H1 (cell line): ENCODE measurements at regions not wholly inside any gene's neighbourhood (a gene's known extent, or its start where the extent isn't known, plus 50 kb on each side); places are given as distances from the start of the nearest gene placed in this dataset.

Experiments
- CTCF ChIA-PET: fragments of 300-600 bp; sonication (Branson Sonifier 250); formaldehyde crosslinking; loops from one replicate; lab custom pipeline; 2021; ENCODE audit not compliant: partially characterized antibody; lab: Charles Lee
- POLR2A ChIA-PET: fragments of 300-600 bp; sonication (Branson Sonifier 250); formaldehyde crosslinking; loops from one replicate; lab custom pipeline; 2021; ENCODE audit warnings: inconsistent platforms; ENCODE audit not compliant: partially characterized antibody; lab: Charles Lee
- DNase-seq, 2 experiments: peaks; one replicate each; pipeline versions ENCODE4 v3.0.0 to v3.0.0-alpha.2; 2010 to 2022; ENCODE audit warnings: low spot score in 2 of 2, low read depth in 1 of 2, mixed read lengths in 1 of 2
- FAIRE-seq: peaks from 2 replicates; lab custom pipeline; 2011; peaks lifted over from hg19 to GRCh38; lab: Jason Lieb, UNC
- H2AFZ ChIP-seq: 2 replicates; pipeline ENCODE4 v1.8.1; 2012; ENCODE audit warnings: low read length, inconsistent platforms
- H2AK5ac ChIP-seq: 2 replicates; pipeline ENCODE4 v1.6.1; 2013; ENCODE audit warnings: low read depth, low read length
- H2BK120ac ChIP-seq: replicated peaks from 2 replicates; pipeline ENCODE3; 2013; ENCODE audit warnings: low read depth, low read length, inconsistent platforms
- H2BK12ac ChIP-seq: 2 replicates; pipeline ENCODE4 v1.6.1; 2013; ENCODE audit warnings: low read depth, low read length
- H2BK15ac ChIP-seq: 2 replicates; pipeline ENCODE4 v1.6.1; 2013; ENCODE audit warnings: low read length
- H2BK20ac ChIP-seq: 2 replicates; pipeline ENCODE4 v1.6.1; 2013; ENCODE audit warnings: low read length
- H2BK5ac ChIP-seq: 2 replicates; pipeline ENCODE4 v1.6.1; 2013; ENCODE audit warnings: low read depth, low read length
- H3K14ac ChIP-seq: 2 replicates; pipeline ENCODE4 v1.6.1; 2013; ENCODE audit warnings: inconsistent platforms; ENCODE audit not compliant: insufficient read length
- H3K18ac ChIP-seq: 2 replicates; pipeline ENCODE4 v1.6.1; 2013; ENCODE audit warnings: low read length; ENCODE audit errors: extremely low read depth
- H3K23ac ChIP-seq: 2 replicates; pipeline ENCODE4 v1.6.1; 2013; ENCODE audit warnings: inconsistent platforms; ENCODE audit not compliant: insufficient read length
- H3K23me2 ChIP-seq: 2 replicates; pipeline ENCODE4 v1.6.1; 2013; ENCODE audit warnings: low read depth, low read length
- H3K27ac ChIP-seq: 2 replicates; pipeline ENCODE4 v1.6.1; 2011; ENCODE audit warnings: low read depth, low read length, inconsistent platforms
- H3K27me3 ChIP-seq, 4 experiments: replicated peaks in 1 of 4; 1 replicate in 1 of 4; 2 replicates in 3 of 4; pipeline versions ENCODE4 v1.6.1 to v1.8.1; 2011 to 2013; ENCODE audit warnings: low read length in 3 of 4, mild to moderate bottlenecking in 3 of 4, inconsistent platforms in 2 of 4, mixed read lengths in 2 of 4, moderate library complexity in 1 of 4; ENCODE audit not compliant: control insufficient read depth in 3 of 4, insufficient read depth in 3 of 4; ENCODE audit errors: extremely low read depth in 1 of 4
- H3K36me3 ChIP-seq, 4 experiments: 2 replicates each; pipeline versions ENCODE4 v1.6.1 to v1.8.1; 2011 to 2013; ENCODE audit warnings: mild to moderate bottlenecking in 4 of 4, low read length in 3 of 4, moderate library complexity in 2 of 4, control low read depth in 1 of 4, inconsistent platforms in 1 of 4; ENCODE audit not compliant: insufficient read depth in 4 of 4, control insufficient read depth in 2 of 4
- H3K4ac ChIP-seq: replicated peaks from 2 replicates; pipeline ENCODE3; 2013; ENCODE audit warnings: low read length, low read depth, mixed read lengths, inconsistent platforms; ENCODE audit not compliant: insufficient read length
- H3K4me1 ChIP-seq, 4 experiments: replicated peaks in 1 of 4; 1 replicate in 1 of 4; 2 replicates in 3 of 4; pipeline versions ENCODE4 v1.6.1 to v1.8.1; 2011 to 2013; ENCODE audit warnings: low read length in 3 of 4, inconsistent platforms in 2 of 4, mixed read lengths in 1 of 4; ENCODE audit not compliant: insufficient read depth in 4 of 4, control insufficient read depth in 3 of 4
- H3K4me2 ChIP-seq, 2 experiments: 2 replicates each; pipeline versions ENCODE4 v1.6.1 to v1.8.1; 2011 to 2013; ENCODE audit warnings: low read depth in 2 of 2, low read length in 2 of 2, control low read depth in 1 of 2, inconsistent platforms in 1 of 2, mild to moderate bottlenecking in 1 of 2; ENCODE audit not compliant: insufficient read depth in 1 of 2
- H3K4me3 ChIP-seq, 4 experiments: fragments of 200-600, 300-600 bp in 1 of 4; sonication (generic), shearing (Covaris generic), sonication (Bioruptor Twin) in 1 of 4; 2 replicates each; pipeline versions ENCODE4 v1.5.1 to v1.8.1; 2011 to 2016; ENCODE audit warnings: low read length in 4 of 4, low read depth in 3 of 4, control low read depth in 2 of 4, inconsistent platforms in 2 of 4, mild to moderate bottlenecking in 2 of 4, mixed read lengths in 1 of 4, moderate library complexity in 1 of 4; ENCODE audit not compliant: insufficient read depth in 2 of 4; ENCODE audit errors: extremely low read depth in 1 of 4
- H3K56ac ChIP-seq: replicated peaks from 2 replicates; pipeline ENCODE3; 2013; ENCODE audit warnings: low read depth, mild to moderate bottlenecking, mixed read lengths, low read length, inconsistent platforms; ENCODE audit not compliant: insufficient read length
- H3K79me1 ChIP-seq: 2 replicates; pipeline ENCODE4 v1.6.1; 2013; ENCODE audit warnings: low read depth, low read length, control low read depth
- H3K79me2 ChIP-seq, 2 experiments: 2 replicates each; pipeline versions ENCODE4 v1.6.1 to v1.8.1; 2012 to 2013; ENCODE audit warnings: low read length in 2 of 2, mild to moderate bottlenecking in 2 of 2, inconsistent platforms in 1 of 2; ENCODE audit not compliant: insufficient read depth in 2 of 2, control insufficient read depth in 1 of 2
- H3K9ac ChIP-seq, 4 experiments: replicated peaks in 1 of 4; 1 replicate in 1 of 4; 2 replicates in 3 of 4; pipeline versions ENCODE4 v1.6.1 to v1.8.1; 2011 to 2013; ENCODE audit warnings: low read depth in 3 of 4, low read length in 3 of 4, control low read depth in 2 of 4, mild to moderate bottlenecking in 2 of 4, moderate library complexity in 2 of 4, inconsistent platforms in 1 of 4; ENCODE audit errors: extremely low read depth in 1 of 4
- H3K9me3 ChIP-seq, 2 experiments: 2 replicates each; pipeline versions ENCODE4 v1.6.1 to v1.8.1; 2012 to 2013; ENCODE audit warnings: mild to moderate bottlenecking in 2 of 2, moderate library complexity in 2 of 2, control low read depth in 1 of 2, inconsistent platforms in 1 of 2, low read depth in 1 of 2, low read length in 1 of 2, mixed read lengths in 1 of 2; ENCODE audit not compliant: insufficient read depth in 2 of 2
- H4K20me1 ChIP-seq, 2 experiments: replicated peaks in 1 of 2; 2 replicates each; pipeline versions ENCODE3 to v1.8.1; 2011 to 2013; ENCODE audit warnings: inconsistent platforms in 2 of 2, low read length in 2 of 2, mild to moderate bottlenecking in 1 of 2; ENCODE audit not compliant: insufficient read depth in 2 of 2, control insufficient read depth in 1 of 2
- H4K5ac ChIP-seq: 2 replicates; pipeline ENCODE4 v1.6.1; 2013; ENCODE audit warnings: low read length, low read depth, mixed read lengths, inconsistent platforms; ENCODE audit not compliant: insufficient read length
- H4K8ac ChIP-seq: 2 replicates; pipeline ENCODE4 v1.8.0; 2013; ENCODE audit warnings: mild to moderate bottlenecking, moderate library complexity, low read length, inconsistent platforms; ENCODE audit not compliant: insufficient read depth; ENCODE audit errors: extremely low read depth
- H4K91ac ChIP-seq: replicated peaks from 2 replicates; pipeline ENCODE3; 2013; ENCODE audit warnings: low read length, mixed read lengths, inconsistent platforms; ENCODE audit not compliant: insufficient read length
- GABPA ChIP-seq: IDR thresholded peaks from 2 replicates; pipeline ENCODE4 v1.6.1; 2011; ENCODE audit warnings: mild to moderate bottlenecking, low read length, moderate library complexity, borderline replicate concordance; ENCODE audit not compliant: insufficient read depth
- GTF2F1 ChIP-seq: IDR thresholded peaks from 2 replicates; pipeline ENCODE4 v1.6.1; 2012; ENCODE audit warnings: low read depth, low read length, improper control_type of control experiment, borderline replicate concordance
- RAD21 ChIP-seq, 2 experiments: IDR thresholded peaks in 1 of 2; conservative IDR thresholded peaks in 1 of 2; 2 replicates each; pipeline ENCODE4 v1.6.1; 2011; ENCODE audit warnings: low read depth in 2 of 2, low read length in 2 of 2, improper control_type of control experiment in 1 of 2, inconsistent platforms in 1 of 2, mild to moderate bottlenecking in 1 of 2, moderate library complexity in 1 of 2
- RFX5 ChIP-seq: IDR thresholded peaks from 2 replicates; pipeline ENCODE4 v1.6.1; 2011; ENCODE audit warnings: low read depth, low read length, improper control_type of control experiment, borderline replicate concordance
- YY1 ChIP-seq: IDR thresholded peaks from 2 replicates; pipeline ENCODE4 v1.6.1; 2011; ENCODE audit warnings: low read depth, mild to moderate bottlenecking, low read length
- WGBS, 2 experiments: shearing (Covaris generic) in 1 of 2; methylation state at CpG; one replicate each; pipeline versions ENCODE4 v1.1.6 to v1.1.7; 2013 to 2015; ENCODE audit warnings: low lambda C conversion rate in 2 of 2, mixed read lengths in 2 of 2, inconsistent platforms in 1 of 2, low coverage in 1 of 2, missing lambda C conversion rate in 1 of 2; ENCODE audit not compliant: insufficient replicate concordance in 2 of 2, insufficient coverage in 1 of 2, insufficient read length in 1 of 2; ENCODE audit errors: extremely low coverage in 1 of 2, missing lambda C conversion rate in 1 of 2; 5-methylcytosine and 5-hydroxymethylcytosine counted together
- TF ChIP-seq, protein P1 (sequence below), 3 experiments: IDR thresholded peaks; 1 replicate in 2 of 3; 2 replicates in 1 of 3; pipeline versions ENCODE4 v1.5.1 to v1.6.1; 2011; ENCODE audit warnings: low read length in 3 of 3, mild to moderate bottlenecking in 3 of 3, inconsistent platforms in 2 of 3, low read depth in 1 of 3, moderate library complexity in 1 of 3; ENCODE audit not compliant: insufficient read depth in 1 of 3; ENCODE audit errors: control extremely low read depth in 1 of 3
- TF ChIP-seq, protein P2 (sequence below): IDR thresholded peaks from 2 replicates; pipeline ENCODE4 v1.6.1; 2011; ENCODE audit warnings: low read depth, mild to moderate bottlenecking, low read length; ENCODE audit not compliant: insufficient read depth

DNA sequence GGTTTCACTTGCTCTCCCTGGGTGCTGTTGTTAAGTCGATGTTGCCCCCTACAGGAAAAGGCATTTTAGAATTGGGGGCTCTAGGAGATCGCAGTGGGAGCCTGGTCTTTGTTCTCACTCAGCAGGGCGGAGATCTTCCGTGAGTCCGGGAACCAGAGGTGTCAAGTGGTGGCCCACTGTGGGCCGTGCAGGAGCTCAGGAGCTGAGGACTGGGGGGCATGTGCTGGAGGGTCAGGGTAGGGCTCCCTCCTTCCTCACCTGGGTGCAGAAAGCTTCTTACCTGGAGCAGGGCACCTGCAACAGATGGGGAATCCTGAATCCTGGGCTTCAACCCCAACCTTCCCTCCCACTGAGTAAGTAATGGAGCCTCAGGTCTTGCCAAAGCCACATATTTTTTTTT lies 392.7 kb downstream of the NPHP4 start:
- Histone ChIP-seq H3K79me1 (no peaks in the 10 kb centered on the region), H3K23ac (no peak overlapping the region), H3K14ac (no peak overlapping the region), H4K20me1 (no peaks in the 10 kb centered on the region), H2BK20ac (no peak overlapping the region), H2BK120ac (no peak overlapping the region), H4K91ac (no peak overlapping the region), H2AK5ac (no peak overlapping the region), H4K8ac (no peak overlapping the region), H3K79me2 (no peaks in the 10 kb centered on the region), H3K4me2 (no peak overlapping the region), H2BK5ac (no peak overlapping the region), H3K27ac (no peak overlapping the region), H3K56ac (no peak overlapping the region), H3K9me3 (no peaks in the 10 kb centered on the region), H3K36me3 (no peaks in the 10 kb centered on the region), H2AFZ (no peak overlapping the region), H3K27me3 (no peaks in the 10 kb centered on the region), H2BK15ac (peak overlapping the region; percentile 61; the same call in 1 of the 2 replicates), H4K5ac (no peak overlapping the region), H3K4me1 (peaks cover 0 to 3% (median 0%) of the 10 kb centered on the region in 4 experiments; a peak in 2 of 7 replicates), H3K4ac (no peak overlapping the region), H3K18ac (no peak overlapping the region), H3K9ac (no peak overlapping the region), H2BK12ac (no peak overlapping the region), H3K4me3 (no peak overlapping the region), H3K23me2 (no peaks in the 10 kb centered on the region; the same call in 1 of the 2 replicates)
- TF ChIP-seq GABPA (no peak), YY1 (no peak), RFX5 (no peak), GTF2F1 (no peak), RAD21 (IDR thresholded peaks at IDR 0.05 in 1 of 2, conservative IDR thresholded peaks at IDR 0.05 in 1 of 2; ENCODE audit: low read depth in 2 of 2, low read length in 2 of 2) (peak; percentile 14 to 31; a peak in 3 of 4 replicates)
- TF ChIP-seq, protein P1, sequence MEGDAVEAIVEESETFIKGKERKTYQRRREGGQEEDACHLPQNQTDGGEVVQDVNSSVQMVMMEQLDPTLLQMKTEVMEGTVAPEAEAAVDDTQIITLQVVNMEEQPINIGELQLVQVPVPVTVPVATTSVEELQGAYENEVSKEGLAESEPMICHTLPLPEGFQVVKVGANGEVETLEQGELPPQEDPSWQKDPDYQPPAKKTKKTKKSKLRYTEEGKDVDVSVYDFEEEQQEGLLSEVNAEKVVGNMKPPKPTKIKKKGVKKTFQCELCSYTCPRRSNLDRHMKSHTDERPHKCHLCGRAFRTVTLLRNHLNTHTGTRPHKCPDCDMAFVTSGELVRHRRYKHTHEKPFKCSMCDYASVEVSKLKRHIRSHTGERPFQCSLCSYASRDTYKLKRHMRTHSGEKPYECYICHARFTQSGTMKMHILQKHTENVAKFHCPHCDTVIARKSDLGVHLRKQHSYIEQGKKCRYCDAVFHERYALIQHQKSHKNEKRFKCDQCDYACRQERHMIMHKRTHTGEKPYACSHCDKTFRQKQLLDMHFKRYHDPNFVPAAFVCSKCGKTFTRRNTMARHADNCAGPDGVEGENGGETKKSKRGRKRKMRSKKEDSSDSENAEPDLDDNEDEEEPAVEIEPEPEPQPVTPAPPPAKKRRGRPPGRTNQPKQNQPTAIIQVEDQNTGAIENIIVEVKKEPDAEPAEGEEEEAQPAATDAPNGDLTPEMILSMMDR (IDR thresholded peaks at IDR 0.05; ENCODE audit: control extremely low read depth in 1 of 3, insufficient read depth in 1 of 3, low read depth in 1 of 3, low read length in 3 of 3), result 0 out of 4 replicates have a peak, but pooled peaks of 1 of the 3 experiments have one; percentile 11
- TF ChIP-seq, protein P2, sequence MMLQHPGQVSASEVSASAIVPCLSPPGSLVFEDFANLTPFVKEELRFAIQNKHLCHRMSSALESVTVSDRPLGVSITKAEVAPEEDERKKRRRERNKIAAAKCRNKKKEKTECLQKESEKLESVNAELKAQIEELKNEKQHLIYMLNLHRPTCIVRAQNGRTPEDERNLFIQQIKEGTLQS, result no peak
- 91% methylated on average over 6 of the region's 6 CpGs; no CpG with 5 or more reads in 1 of the 2 experiments for WGBS, 2 experiments
- DNase-seq (no peak), FAIRE-seq (no peak)
- ChIA-PET CTCF (interaction anchor here (0.7 to 3.8 kb wide), 19 partner anchors 9 to 943 kb away, joined by 3 to 22 read pairs (median 3); no protein-coding TSS in a partner anchor), POLR2A (no interaction called here)
